Glomerular visceral epithelial cell (primary cell): ENCODE measurements at regions not wholly inside any gene's neighbourhood (a gene's known extent, or its start where the extent isn't known, plus 50 kb on each side); places are given as distances from the start of the nearest gene placed in this dataset.

Source experiments
- DNase-seq: peaks from one replicate; pipeline ENCODE4 v3.0.0-alpha.2; 2016; ENCODE audit errors: extremely low spot score

DNA sequence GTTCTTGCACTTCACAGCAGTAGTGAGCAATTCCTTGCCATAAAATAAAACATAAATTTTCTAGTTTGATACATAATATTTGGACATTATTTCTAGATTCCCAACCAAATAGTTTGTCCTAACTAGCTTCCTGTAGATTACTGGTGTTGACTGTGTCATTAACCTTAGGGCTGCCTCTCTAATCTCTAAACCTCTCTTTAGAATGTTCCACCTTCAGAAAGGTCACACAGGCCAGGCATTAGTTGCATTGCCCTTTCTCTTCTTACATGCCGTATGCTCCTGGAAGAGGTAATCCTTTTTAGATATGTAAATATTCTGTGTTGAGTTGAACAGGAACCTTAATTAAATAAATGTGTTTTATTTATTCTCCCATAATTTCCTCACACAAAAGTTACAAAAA is 904.9 kb upstream of the CNTN5 start:
- no peak for DNase-seq

DNA sequence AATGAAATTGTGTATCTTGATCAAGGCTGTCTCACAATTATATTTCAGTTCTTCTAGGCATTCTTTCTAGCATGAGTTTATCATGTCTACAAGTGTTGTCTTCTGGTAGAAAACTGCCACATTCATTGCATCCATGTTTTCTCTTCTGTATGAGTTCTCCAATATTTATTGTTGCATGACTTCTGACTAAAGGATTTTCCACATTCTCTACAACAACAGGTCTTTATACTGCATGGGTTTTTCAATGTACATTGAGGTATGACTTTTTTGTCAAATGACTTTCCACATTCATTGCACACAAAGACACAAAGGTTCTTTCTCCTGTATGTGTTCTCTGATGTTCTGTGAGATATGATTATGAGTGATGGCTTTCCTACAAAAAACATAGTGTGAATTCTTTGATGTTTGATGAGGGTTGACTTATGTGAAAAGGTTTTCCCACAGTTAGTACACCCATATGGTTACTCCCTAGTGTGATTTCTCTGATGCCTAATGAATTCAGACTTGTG is 890.6 kb upstream of the CNTN5 start:
- DNase-seq = no peak

DNA sequence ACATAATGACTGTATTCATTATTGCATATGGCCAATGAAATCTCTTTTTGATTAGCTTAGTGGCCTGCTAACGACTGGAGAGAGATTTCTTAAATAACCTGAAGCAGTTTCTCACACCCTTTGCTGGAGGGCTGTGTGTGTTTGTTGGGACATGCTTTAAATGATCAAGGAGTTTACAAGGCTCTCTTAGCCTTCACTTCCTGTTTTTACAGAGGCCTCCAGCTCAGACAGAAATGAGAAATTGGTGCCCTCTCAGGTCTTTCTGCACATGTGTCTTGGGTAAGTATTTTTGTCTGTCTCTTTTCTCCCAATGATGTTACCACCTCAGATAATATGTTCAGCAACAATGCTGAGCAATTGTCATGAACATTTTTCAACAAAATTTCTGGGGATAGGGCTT is 884.4 kb upstream of the CNTN5 start:
- DNase-seq = no peak

DNA sequence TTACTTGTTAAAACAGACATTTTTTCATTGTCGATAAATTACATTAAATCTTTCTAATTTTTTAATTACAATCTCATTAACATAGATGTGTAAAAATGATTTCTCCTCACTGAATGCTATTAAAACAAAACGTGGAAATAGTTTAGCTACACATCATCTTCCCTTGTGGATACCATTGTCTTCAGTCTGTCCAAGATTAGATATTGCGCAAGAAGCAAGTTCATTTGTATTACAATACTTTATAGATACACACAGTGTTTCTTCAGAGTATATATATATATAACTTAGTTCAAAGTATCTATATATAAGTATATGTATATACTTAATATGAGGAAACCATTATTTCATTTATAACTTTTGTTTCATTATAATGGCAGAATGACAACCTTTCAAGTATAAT is 883.3 kb upstream of the CNTN5 start:
- no peak for DNase-seq

DNA sequence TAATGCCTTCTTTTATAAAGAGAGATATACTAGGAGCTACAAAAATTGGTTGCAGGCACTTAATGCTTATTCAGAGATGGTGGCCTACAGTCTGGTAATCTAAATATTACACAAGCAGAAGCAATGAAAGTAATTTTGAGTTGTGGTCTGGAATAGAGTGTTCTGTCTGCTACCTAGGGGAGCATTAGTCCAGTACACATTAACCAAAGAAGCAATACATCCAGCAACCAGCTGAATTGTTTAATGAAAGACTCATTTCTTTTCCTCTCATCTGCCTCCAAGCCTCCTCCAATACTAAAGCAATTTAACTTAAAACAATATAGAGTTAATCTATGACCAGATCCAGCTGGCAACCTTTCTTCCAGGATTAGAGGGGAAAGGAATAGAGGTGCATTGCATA is 877.1 kb upstream of the CNTN5 start:
- peak; percentile 64 for DNase-seq

DNA sequence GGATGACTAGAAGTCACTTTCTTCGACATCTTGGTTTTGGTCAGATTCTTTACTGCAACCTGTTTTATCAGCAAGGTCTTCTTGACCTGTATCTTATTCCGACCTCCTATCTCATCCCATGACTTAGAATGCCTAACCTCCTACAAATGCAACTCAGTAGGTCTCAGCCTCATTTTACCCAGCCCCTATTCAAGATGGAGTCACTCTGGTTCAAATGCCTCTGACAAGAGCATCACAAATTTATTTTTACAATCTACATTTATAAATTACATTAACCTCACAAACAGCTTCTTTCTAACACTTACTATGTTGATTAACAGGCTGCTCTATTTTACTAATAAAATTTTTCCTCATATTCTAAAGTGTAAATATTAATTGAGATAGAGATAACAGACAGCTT is 867.0 kb upstream of the CNTN5 start:
- no peak for DNase-seq

DNA sequence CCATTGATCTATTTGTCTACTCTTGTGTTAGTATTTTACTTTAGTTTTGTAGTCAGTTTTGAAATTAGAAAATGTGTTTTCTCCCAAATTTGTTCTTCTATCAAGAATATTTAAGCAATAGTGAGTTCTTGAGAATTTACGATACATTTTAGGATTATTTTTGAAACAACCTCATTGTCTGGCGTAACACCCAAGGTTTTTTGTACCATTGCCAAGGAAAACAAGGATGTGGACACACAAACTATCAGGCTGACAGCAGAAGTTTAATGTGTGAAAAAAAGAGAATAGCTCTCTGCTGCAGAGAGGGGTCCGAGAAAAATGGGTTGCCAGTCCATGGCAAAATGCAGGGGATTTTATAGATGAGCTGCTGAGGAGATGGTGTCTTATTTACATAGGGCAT is 865.1 kb upstream of the CNTN5 start:
- DNase-seq = no peak

DNA sequence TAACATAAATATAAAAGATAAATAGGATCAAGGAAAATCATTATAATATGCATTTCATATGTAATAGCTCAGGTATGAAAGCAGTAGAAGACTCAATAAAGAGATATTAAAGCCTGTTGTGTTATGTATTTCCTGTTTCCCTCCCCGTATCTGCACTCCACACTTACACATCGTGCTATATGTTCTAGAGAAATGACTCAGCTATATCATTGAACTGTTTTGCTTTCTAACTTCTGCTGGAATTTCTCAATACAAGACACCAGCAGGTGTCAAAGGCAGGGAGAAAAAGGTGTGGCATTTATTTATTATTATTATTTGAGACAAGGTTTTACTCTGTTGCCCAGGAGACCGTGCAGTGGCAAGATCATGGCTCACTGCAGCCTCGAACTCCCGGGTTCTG is 842.8 kb upstream of the CNTN5 start:
- no peak for DNase-seq

DNA sequence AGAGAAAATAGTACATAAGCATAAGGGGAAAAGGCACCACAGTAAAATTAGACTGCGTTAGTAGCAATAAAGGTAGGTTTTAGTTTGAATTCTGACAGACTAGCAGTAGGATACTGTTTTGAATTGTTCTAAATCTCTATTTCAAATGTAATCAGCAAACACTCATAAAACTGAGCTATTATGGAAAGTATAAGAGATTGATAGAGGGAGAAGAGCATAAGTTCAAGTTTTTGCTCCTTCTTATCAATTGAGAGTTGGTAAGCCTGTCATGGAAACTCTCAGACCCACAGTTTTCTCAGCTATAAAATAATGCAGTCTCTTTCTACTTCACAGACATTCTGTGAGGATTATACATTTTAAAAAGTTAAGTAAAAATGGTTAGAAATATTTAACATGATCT is 840.2 kb upstream of the CNTN5 start:
- no peak for DNase-seq

DNA sequence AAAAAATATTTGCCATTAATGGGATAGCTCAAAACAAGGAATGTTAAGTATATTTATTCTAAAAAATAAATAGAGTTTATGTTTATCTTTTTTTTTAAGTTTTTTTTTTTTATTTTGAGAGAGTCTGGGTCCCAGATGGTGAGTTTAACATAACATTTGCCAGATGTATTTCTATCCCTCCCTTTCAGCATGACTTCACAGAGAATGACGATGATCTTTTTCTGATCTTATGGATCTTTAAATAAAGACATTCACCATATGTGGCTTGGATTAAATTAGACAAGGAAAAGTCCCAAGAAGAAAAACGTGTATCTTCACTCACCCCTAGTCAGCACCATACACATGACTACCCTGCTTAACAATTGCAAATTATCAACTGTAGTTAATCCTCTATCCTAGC is 839.8 kb upstream of the CNTN5 start:
- DNase-seq = no peak

DNA sequence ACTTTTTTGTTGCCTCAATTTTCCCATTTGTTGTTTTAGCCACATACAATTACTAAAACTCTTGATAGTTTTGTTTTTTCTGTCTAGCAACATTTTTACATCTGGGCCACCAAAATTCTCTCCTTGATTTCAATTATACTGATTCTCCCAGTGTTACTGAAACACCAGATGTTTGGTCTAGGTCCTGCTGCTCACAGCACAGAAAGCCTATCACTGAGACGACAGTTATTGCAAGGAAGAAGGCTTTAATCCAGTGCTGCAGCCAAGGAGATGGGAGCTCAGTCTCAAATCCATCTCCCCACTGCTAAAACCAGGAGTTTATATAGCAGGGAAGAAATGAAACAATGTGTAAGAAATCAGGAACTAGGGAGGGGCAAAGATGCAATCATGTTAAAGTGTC is 837.7 kb upstream of the CNTN5 start:
- DNase-seq = no peak

DNA sequence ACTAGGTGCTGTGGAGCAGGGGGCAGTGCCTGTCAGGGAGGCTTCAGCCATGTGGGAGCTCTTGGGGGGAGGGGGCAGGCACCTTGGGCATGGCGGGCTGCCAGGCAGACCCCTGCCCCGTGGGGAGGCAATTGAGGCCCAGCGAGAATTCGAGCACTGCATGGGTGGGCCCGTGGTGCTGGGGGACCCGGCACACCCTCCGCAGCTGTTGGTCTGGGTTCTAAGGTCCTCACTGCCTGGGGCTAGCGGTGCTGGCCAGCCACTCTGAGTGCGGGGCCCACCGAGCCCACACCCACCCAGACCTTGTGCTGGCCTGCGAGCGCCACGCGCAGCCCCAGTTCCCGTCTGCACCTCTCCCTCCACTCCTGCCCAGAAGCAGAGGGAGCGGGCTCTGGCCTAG is 835.5 kb upstream of the CNTN5 start:
- DNase-seq = no peak

DNA sequence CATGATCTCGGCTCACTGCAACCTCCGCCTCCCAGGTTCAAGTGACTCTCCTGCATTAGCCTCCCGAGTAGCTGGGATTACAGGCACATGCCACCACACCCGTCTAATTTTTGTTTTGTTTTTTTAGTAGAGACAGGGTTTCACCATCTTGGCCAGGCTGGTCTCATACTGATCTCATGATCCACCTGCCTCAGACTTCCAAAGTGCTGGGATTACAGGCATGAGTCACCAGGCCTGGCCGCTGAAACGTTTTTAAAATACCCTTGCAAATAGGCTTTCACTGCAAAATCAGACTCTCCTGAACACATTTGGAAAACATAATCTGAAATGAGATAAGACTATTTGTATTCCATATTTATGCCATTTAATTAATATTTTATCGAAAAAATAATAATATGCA is 826.1 kb upstream of the CNTN5 start:
- DNase-seq = no peak

DNA sequence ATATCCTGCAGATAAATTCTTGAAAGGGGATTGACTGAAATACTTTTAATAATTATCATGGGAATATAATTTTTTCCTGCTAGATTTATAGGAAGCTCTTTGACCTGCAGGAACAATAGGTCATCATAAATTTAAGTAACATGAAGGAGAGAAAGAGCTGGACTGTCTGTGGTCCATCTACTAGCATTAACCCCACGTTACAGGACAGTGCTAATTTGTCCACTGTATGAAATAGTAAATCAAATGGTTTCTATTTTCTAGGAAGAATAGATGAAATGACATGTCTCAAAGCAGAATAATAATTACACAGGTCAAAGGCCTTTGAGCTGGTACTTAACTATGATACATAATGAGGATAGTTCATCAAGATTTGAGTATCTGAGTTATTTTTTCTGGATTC is 825.4 kb upstream of the CNTN5 start:
- no peak for DNase-seq

DNA sequence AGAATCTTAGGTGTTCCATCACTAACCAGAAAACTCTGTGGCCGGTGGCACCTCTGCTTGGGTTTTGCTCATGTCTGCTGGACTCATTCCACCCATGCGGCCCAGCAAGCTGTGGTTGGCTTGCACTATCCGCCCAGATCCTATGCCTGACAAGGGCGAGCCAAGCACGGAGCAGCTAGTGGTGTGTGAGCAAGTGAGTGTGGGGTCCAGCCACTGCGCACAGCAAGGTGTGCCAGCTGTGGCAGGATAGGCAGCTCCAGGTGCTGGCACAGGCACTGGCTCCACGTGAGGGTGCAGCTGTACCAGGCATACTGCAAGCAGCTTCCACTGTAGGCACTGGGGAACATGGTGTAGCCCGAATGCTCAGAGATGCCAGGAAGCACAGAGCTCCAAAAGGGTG is 813.7 kb upstream of the CNTN5 start:
- DNase-seq = no peak

DNA sequence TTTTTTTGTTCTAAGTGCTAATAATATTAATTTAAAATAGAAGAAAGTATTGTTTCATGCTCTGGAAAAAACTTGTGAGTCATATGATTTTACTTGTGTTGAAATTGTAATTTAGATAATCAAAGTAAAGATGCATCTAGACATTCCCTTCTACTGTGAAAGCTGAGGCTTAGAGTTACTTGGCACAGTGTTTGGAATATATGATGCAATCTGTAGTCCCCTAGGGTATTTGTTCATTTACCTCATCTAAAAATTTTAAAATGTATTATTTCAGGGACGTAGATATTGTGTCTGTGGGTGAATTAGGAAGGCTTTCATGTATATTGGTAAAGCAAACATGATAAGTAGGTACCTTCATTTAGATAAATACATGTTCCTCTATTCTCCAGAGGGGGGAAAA is 793.5 kb upstream of the CNTN5 start:
- DNase-seq = no peak

DNA sequence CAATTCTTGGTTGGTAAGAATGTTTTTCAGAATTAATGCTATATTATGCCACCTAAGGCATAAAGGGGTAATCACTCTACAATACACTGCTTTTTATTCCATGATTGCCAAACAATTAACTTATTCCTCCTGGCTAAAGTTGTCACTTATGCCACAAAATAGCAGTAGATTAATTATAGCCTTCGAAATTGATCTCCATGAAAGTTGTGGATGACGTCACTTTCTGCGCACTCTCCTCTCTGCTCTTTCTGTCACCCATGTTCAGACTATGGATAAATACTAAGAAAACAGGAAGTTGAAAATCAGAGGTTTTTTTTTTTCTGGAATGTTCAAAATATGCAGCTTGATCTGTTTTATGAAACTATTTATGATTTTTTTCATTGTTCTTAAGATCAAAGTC is 790.1 kb upstream of the CNTN5 start:
- no peak for DNase-seq

DNA sequence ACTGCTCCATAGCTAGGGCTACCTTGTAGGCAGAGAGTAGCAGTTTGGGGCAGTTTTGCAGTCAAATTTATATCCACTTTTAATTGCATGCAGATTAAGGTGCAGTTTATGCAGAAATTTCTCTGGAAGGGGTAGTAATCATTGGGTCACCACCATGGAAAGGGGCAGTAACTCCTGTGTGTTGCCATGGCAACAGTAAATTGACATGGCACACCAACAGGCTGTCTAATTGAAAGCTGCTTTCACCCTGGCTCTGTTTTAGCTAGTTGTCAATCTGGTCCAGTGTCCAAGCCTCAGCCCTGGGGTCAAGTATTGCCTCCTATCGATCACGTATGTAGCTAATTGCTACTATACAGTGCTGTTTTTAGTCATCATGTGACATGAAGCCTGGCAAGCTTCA is 786.1 kb upstream of the CNTN5 start:
- no peak for DNase-seq

DNA sequence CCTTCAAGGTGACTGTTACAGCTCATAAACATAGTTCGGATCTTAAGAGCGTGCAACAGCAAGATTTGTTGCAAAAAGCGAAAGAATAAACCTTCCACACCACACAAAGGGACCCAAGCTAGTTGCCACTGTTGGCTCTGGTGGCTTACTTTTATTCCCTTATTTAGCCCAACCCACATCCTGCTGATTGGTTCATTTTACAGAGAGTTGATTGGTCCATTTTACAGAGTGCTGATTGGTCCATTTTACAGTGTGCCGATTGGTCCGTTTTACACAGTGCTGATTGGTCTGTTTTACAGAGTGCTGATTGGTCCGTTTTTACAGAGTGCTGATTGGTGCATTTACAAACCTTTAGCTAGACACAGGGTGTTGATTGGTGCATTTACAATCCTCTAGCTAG is 776.9 kb upstream of the CNTN5 start:
- DNase-seq = no peak

DNA sequence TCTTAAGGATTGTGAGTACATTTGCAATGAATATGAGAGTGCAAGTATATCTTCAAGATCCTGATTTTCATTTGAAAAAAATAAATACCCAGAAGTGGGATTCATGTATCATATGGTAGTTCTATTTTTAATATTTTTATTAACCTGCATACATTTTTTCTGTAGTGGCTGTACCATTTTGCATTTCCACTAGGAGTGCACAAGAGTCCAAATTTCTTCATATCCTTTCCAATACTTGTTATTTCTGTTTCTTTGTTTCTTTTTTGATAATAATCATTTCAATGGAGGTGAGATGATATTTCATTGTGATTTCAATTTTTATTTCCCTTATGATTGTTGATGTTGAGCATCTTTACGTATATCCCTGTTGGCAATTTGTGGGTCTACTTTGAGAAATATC is 759.8 kb upstream of the CNTN5 start:
- no peak for DNase-seq

DNA sequence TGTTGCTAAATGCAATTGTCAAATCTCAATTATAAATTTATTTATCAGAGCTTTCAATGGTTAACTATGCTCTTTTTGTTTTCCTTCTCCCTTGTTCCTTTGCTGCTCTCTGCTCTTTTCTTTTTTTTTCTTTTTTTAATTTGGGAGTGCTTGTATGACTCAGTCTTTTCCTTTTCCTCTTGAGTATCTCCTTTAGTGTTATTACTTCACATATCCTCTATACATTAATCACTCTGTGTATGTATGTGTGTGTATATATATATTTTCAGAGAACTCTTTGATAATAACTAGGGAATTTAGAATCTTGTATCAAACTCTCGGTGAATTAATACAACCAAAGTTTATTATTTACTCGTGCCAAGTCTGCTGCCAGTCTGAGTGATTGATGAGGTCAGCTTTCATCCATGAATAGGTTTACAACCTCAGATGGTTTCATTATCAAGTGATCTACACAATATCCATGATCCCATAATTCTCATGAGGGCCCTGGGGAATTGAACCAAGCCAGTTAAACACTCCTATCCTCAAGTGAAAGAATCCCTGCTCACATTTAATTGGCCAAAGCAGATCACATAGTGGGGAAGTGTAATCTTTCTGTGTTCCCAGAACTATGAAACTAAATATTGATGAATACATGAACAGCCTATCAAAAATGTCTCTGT is 743.4 kb upstream of the CNTN5 start:
- no peak for DNase-seq

DNA sequence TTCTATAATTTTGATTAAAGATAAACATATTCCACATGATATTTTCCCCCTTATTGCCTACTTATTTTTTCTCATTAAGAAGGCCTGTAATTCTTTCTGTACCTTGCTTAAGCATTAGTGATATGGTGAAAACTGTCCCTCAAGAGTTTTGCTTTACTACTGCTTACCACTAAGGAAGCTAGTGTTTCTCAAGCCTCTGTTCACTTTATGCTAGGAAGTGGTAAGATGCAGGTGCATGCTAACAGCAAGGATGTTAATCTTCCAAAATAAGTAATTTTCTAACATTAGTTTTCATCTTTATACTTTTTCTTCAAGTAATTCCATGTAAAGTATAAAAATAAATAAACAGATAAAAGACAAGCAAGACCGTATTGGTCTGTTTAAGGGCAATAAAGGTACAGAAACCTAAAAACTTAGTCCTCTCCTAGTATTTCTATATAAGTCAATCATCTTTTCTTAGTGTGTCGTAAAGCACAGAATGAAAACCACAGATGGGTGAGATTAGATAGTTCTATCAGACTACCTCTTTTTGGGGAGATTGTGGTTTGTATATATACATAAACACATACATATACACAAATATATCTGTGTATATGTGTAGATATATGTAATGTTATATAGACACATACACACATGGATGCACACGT is 731.0 kb upstream of the CNTN5 start:
- DNase-seq = no peak

DNA sequence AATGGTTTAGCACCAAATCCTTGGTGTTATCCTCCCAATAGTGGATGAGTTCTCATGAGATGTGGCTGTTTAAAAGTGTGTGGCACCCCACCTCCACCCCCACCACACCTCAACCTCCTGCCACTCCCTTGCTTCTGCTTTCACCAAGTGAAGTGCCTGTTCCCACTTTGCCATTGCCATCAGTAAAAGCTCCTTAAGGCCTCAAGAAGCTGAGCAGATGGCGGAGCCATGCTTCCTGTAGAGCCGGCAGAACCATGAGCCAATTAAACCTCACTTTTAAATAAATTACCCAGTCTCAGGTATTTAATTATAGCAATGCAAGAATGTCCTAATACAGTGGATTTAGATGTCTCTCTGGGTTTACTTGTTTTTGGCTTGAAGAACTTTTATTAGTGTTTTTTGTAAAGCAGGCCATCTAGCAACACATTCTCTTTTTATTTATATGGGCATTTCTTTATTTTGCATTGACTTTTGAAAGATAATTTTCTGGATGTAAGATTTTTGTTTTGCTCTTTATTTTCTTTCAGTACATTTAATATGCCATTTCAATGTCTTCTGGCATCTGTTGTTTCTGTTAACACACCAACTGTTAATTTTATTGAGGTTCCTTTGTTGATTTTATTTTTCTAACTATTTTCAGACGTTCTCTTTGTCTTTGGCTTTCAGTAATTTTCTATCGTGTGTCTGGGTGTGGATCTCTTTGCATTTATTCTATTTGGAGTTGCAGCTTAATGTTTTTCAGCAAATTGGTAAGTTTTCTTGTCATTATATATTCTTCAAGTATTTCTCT is 724.5 kb upstream of the CNTN5 start:
- DNase-seq = no peak
